ENCODE measurements at regions not wholly inside any gene's neighbourhood (a gene's known extent, or its start where the extent isn't known, plus 50 kb on each side); places are given as distances from the start of the nearest gene placed in this dataset.
"Not testable (repeated sequence)": the region's sequence is repeated elsewhere in the genome, so short reads cannot be mapped to it uniquely, and the experiment has no call there.

DNA sequence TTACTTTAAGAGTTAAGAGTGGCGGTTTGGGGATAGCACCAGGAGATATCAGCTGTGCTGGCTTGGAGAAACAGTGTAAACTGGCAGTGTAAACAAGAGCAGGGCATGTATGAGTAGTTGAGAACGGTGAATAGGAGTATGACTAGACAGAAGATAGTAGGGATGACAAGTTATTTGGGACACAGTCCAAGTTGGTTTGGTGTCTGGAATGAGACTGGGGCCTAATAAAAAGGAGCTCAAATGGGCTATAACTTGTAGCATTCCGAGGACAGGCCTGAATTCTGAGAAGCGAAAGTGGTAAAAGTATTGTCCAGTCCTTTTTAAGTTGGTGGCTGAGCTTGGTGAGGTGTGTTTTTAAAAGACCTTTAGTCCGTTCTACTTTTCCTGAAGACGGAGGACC is 883.9 kb upstream of the CITED2 start:
- intact Hi-C loops (cut with DNase I); DNase-seq: not testable (repeated sequence)

DNA sequence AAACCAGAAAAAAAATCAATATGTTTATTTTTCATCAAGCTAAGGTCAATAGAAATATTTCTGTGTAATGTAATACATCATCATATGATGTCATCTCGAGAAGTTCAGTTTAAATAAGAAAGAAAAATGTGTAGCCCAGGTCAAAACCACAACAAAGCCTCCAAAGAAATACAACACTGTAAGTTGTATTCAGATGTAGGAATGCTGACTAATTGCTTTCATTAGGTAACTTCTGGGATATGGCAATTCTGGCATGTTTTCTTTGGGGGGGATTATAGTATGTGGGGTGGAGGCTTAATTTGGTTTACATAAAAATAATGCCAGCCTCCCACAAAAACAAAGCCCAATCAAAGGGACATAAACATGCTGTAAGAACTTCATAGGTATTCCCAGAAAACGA is 881.8 kb upstream of the CITED2 start:
- DNase-seq, result no peak
- intact Hi-C loops (cut with DNase I), result no loop called here

DNA sequence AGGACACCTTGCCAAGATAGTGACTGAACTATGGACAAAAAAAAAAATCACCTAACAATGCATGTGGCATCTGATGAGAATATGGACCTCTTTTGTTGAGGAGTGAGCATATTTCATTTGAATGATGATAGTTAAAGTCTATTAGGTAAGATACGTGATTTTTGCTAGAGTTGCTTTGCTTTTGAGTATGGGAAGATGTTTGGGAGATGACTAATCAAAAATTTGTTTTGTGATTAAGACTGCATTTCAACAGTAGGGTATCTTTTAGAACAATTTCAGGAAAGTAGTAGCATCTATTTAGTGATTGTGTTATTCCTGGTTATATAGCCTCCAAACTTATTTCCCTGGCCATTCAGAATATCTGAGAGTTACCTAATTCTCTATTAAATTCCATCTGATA is 878.6 kb upstream of the CITED2 start:
- intact Hi-C loops (cut with DNase I), result no loop called here
- no peak for DNase-seq

DNA sequence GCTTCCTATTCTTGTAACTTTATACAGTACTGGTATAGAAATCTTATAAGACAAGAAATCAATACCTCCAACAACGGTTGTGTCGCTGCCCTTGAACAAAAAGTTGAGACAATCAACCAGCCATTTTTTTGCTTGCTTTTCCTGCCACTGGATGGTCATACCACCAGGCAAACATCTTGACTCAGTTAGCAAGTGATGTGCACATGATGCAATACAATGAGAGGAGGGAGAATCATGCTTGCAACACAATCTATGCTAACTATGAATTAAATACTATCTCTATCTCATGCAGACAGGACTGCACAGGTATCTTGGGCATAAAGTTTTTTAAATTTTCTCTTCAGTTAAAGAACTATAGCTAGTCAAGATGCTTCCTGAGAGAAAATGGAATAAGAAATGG is 877.7 kb upstream of the CITED2 start:
- DNase-seq, result no peak
- intact Hi-C loops (cut with DNase I), result no loop called here

DNA sequence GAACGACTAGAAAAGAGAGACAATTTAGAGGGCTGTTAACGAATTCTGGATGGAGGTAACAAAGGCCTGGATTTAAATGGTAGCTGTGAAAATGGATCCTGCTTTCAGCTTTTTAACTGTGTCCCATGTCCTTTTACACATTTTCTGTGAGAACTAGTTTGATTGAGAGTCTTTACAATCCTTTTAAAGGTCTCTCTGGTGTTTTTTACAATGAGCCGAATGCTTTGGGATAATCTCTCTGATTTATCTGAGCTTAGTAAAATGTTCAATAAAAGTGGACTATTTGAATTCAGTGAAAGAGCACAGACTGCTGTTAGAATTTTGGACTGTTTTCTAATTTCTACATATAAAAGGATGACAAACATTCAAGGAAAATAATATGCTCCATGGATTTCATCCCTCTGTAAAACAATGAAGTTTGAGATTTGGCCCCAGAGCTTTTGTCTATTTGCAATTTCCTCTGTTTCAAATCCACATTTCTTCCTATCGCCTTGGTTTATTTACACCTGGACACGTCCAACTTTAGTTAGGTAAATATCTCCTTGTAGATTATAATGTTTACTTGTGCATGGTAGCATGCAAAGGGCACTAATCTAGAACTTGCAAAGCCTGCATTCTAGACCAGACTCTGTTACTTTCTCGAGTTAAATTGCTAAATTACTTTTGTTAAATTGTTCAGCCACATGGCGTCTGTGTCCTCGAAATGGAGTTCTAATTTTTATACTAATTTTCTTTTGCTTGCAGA is 871.0 kb upstream of the CITED2 start:
- DNase-seq, result no peak
- intact Hi-C loops (cut with DNase I), result no loop called here

DNA sequence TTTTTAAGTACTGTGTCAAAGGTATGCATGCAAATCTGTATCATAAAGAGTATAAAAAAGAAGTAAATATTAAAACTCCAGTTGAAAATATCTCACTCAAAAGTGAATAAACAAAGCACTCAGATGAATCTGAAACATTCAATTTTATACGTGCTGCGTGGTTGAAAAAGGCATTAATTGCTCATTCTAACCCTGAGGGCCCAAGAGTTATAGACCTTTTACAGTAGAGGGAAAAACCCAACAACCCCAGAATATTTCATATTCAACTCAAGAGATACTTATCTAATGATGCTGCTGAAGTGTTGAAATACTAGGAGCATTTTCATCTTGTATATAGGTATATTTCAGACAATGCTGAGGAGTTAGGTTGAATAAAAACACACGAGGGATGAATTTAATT is 862.8 kb upstream of the CITED2 start:
- DNase-seq, result no peak
- intact Hi-C loops (cut with DNase I), result no loop called here

GRCh38 chr6:140236732-140237131 is 862.3 kb upstream of the CITED2 start:
- no peak for DNase-seq
- intact Hi-C loops (cut with DNase I), result no loop called here

DNA sequence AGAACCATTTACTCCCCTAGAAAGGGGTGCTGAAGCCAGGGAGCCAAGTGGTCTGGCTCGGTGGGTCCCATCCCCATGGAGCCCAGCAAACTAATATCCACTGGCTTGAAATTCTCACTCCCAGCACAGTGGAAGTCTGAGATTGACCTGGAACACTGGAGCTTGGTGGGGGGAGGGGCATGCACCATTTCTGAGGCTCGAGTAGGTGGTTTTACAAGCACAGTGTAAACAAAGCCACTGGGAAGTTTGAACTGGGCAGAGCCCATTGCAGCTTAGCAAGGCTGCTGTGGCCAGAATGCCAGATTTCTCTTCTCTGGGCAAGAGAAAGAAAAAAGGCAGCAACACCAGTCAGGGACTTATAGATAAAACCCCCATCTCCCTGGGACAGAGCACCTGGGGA is 855.8 kb upstream of the CITED2 start:
- intact Hi-C loops (cut with DNase I), result no loop called here
- no peak for DNase-seq

- no peak for DNase-seq
- intact Hi-C loops (cut with DNase I), result no loop called here
Observed at GRCh38 chr6:140228491-140228890, 854.0 kb upstream of the CITED2 start.

GRCh38 chr6:140226637-140227036 is 852.2 kb upstream of the CITED2 start:
- DNase-seq, result no peak
- intact Hi-C loops (cut with DNase I), result no loop called here

GRCh38 chr6:140225701-140226436 is 851.4 kb upstream of the CITED2 start:
- intact Hi-C loops (cut with DNase I), result no loop called here
- no peak for DNase-seq

- intact Hi-C loops (cut with DNase I), result no loop called here
Observed at GRCh38 chr6:140217283-140217682, 842.8 kb upstream of the CITED2 start.

GRCh38 chr6:140209775-140210174 is 835.3 kb upstream of the CITED2 start:
- intact Hi-C loops (cut with DNase I), result no loop called here

More at GRCh38 chr6:140217283-140217682, 842.8 kb upstream of the CITED2 start:
- DNase-seq, result no peak

GRCh38 chr6:140208286-140208685 is 833.8 kb upstream of the CITED2 start:
- intact Hi-C loops (cut with DNase I), result no loop called here
- DNase-seq, result no peak

More at GRCh38 chr6:140209775-140210174, 835.3 kb upstream of the CITED2 start:
- DNase-seq, result no peak

- intact Hi-C loops (cut with DNase I), result no loop called here
- no peak for DNase-seq
Observed at GRCh38 chr6:140205795-140206593, 831.5 kb upstream of the CITED2 start.

DNA sequence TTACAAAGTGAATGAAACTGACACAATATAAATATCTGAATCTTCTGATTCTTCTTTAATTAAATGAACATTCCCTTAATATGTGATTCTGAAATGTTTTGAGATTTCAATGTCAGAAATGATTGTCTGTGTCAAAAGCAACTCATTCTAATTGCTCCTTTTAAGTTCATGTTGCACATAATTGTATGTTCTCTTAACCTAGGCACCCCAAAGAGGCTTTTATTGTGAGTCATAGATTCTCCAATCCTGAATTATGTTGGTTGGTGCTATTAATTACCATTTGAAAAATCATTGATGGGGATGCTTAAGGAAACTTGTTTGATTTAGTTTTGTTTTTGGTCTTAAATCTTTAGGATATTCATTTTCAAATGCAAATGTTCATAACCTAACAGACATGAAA is 829.7 kb upstream of the CITED2 start:
- intact Hi-C loops (cut with DNase I), result no loop called here
- no peak for DNase-seq

- no peak for DNase-seq
- intact Hi-C loops (cut with DNase I), result no loop called here
Observed at GRCh38 chr6:140203661-140204147, 829.3 kb upstream of the CITED2 start.

GRCh38 chr6:140202964-140203515 is 828.6 kb upstream of the CITED2 start:
- intact Hi-C loops (cut with DNase I), result no loop called here
- DNase-seq, result no peak

DNA sequence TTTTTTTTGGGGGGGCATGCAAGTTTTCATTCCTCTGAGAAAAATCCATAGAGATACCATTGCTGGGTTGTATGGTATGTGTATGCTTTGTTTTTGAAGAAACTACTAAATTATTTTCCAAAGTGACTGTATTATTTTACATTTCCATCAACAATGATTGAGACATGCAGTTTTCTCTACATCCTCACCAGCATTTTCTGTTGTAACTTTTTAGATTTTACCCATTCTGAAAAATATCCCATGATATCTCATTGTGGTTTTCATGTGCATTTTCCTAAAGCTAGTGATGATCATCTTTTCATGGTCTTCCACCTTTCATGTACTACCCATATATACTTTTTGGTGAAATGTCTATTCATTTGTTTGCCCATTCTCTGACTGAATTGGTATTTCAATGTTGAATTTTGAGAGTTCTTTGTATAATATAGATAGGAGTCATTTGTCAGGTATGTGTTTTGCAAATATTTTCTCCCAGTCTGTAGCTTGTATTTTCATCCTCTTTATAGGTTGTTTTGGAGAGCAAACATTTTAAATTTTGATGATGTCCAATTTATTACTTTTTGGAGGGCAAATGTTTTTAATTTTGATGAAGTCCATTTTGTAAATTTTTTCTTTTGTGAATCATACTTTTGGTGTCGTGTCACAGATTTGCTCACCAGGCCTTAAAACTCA is 827.5 kb upstream of the CITED2 start:
- intact Hi-C loops (cut with DNase I), result no loop called here
- DNase-seq, result no peak

Measured in head of caudate nucleus (tissue), 42 donors.